Fibroblast of lung (primary cell): ENCODE measurements at regions not wholly inside any gene's neighbourhood (a gene's known extent, or its start where the extent isn't known, plus 50 kb on each side); places are given as distances from the start of the nearest gene placed in this dataset.

Experiments
- CTCF ChIP-seq, 2 donors: IDR thresholded peaks in 1 of 2; conservative IDR thresholded peaks in 1 of 2; 1 replicate in 1 of 2; 2 replicates in 1 of 2; pipeline ENCODE4 v1.5.1; 2011 to 2012; ENCODE audit warnings: low read length in 2 of 2, control low read depth in 1 of 2, inconsistent platforms in 1 of 2, low read depth in 1 of 2, mild to moderate bottlenecking in 1 of 2
- EZH2 ChIP-seq: IDR thresholded peaks from 2 replicates; pipeline ENCODE4 v1.5.1; 2012; ENCODE audit warnings: low read length, control low read depth, mild to moderate bottlenecking; ENCODE audit errors: missing control alignments

DNA sequence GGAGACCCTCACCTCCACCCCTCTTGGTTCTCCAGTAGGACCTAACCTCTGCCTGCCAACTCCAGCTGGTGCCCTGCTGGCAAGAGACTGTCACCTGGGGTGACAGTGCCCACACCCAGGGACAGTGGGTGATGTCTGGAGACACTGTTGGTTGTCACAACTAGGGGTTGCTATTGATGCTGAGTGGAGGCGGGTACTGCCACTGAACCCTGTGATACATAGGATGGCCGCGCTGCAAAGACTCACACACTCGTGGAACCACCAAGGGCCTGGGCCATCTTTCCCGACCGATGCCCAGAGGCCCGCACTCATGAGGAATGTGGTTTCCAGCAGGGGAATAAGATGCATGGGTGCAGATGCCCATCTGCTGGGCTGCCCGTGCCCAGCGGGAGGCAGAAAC is 143.2 kb downstream of the SHANK2 start:
- TF ChIP-seq CTCF (conservative IDR thresholded peaks at IDR 0.05 in 1 of 2, IDR thresholded peaks at IDR 0.05 in 1 of 2; ENCODE audit: low read depth in 1 of 2, low read length in 2 of 2) (no peak), EZH2 (no peak)
